ENCODE measurements at regions not wholly inside any gene's neighbourhood (a gene's known extent, or its start where the extent isn't known, plus 50 kb on each side); places are given as distances from the start of the nearest gene placed in this dataset.

DNA sequence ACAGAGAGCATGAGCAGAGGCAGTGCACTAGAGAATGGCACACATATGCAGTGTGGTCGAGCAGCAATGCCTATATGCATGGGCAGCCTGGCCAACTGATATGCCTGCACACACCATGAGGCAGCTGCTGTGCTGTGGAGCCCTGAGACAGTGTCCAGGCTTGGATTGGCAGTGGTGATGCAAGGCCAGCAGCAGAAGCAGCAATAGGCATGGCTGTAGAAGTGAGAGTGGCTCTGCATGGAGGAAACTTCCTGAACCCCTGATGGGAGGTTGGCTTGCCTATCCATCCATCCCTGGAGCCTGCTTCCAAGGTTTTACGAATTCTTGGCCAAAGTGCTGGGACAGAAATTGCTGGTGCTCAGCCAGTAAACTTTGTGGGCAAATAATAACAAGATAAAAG lies 89.7 kb downstream of the DIRAS3 start:
- no peak for ATAC-seq (ENCODE audit: low FRiP score)
- TF ChIP-seq, protein P1, sequence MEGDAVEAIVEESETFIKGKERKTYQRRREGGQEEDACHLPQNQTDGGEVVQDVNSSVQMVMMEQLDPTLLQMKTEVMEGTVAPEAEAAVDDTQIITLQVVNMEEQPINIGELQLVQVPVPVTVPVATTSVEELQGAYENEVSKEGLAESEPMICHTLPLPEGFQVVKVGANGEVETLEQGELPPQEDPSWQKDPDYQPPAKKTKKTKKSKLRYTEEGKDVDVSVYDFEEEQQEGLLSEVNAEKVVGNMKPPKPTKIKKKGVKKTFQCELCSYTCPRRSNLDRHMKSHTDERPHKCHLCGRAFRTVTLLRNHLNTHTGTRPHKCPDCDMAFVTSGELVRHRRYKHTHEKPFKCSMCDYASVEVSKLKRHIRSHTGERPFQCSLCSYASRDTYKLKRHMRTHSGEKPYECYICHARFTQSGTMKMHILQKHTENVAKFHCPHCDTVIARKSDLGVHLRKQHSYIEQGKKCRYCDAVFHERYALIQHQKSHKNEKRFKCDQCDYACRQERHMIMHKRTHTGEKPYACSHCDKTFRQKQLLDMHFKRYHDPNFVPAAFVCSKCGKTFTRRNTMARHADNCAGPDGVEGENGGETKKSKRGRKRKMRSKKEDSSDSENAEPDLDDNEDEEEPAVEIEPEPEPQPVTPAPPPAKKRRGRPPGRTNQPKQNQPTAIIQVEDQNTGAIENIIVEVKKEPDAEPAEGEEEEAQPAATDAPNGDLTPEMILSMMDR (IDR thresholded peaks at IDR 0.05), result no peak
- no peak for DNase-seq (ENCODE audit: low spot score)

GRCh38 chr1:67958472-67958871 lies 92.0 kb downstream of the DIRAS3 start:
- ATAC-seq (ENCODE audit: low FRiP score), result no peak
- no peak for DNase-seq (ENCODE audit: low spot score)
- TF ChIP-seq, protein P1 (IDR thresholded peaks at IDR 0.05), result no peak

- TF ChIP-seq, protein P1 (IDR thresholded peaks at IDR 0.05), result no peak
- DNase-seq (ENCODE audit: low spot score) (no peak), ATAC-seq (ENCODE audit: low FRiP score) (peak; percentile 47)
Observed at GRCh38 chr1:67957066-67957465, 93.4 kb downstream of the DIRAS3 start.

- ATAC-seq (ENCODE audit: low FRiP score), result peak; percentile 38
- DNase-seq (ENCODE audit: low spot score), result no peak
- TF ChIP-seq, protein P1 (IDR thresholded peaks at IDR 0.05), result no peak
Observed at GRCh38 chr1:67956116-67956515, 94.3 kb downstream of the DIRAS3 start.

GRCh38 chr1:67955591-67955990 lies 94.8 kb downstream of the DIRAS3 start:
- DNase-seq (ENCODE audit: low spot score) (no peak), ATAC-seq (ENCODE audit: low FRiP score) (no peak)
- TF ChIP-seq, protein P1 (IDR thresholded peaks at IDR 0.05), result no peak

DNA sequence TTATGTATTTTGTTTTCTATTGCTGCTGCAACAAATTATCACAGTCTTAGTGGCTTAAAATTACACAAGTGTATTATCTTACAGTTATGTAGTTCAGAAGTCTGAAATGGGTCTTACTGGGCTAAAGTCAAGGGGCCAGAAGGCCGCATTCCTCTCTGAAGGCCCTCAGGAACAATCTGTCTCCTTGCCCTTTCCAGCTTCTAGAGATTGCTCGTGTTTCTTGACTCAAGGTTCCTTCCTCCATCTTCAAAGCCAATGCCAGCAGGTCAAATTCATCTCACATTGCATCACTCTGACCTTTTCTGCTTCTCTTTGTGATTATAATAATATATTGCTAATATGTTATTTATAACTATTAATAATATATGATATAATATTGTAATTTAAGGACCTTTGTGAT lies 97.1 kb downstream of the DIRAS3 start:
- TF ChIP-seq, protein P1 (IDR thresholded peaks at IDR 0.05), result no peak
- no peak for DNase-seq (ENCODE audit: low spot score)
- no peak for ATAC-seq (ENCODE audit: low FRiP score)

DNA sequence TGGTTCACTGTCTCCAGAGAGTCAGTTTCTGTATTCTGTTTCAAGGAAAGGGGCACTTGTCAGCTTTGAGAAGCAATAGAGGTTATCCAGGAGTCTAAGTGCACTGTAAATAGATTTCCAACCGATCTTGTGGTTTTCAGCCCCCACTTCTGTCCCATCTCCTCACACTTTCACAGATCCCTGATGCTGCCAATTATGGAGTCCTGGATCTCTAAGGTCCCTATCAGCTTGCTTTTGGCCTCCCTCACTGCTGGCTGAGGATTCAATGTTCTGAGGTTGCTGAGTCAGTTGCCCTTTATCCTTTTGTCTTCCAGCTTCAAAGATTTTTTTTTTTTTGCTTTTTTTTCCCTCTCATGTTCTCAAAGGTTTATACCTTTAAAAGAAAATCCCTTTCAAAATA lies 98.4 kb downstream of the DIRAS3 start:
- DNase-seq (ENCODE audit: low spot score), result no peak
- no peak for ATAC-seq (ENCODE audit: low FRiP score)
- TF ChIP-seq, protein P1 (IDR thresholded peaks at IDR 0.05), result no peak

All from omental fat pad (tissue), 3 donors.